GM10248 (cell line): ENCODE measurements at regions not wholly inside any gene's neighbourhood (a gene's known extent, or its start where the extent isn't known, plus 50 kb on each side); places are given as distances from the start of the nearest gene placed in this dataset.

Experiments used
- CTCF ChIA-PET: fragments of 300-600 bp; sonication (Branson Sonifier 250); formaldehyde crosslinking; extraction: SDS; loops from one replicate; lab custom pipeline; 2021; ENCODE audit warnings: antibody characterized with exemption; lab: Yijun Ruan, JAX
- POLR2A ChIA-PET: fragments of 350-650 bp; sonication (Branson Sonifier 250); formaldehyde crosslinking; extraction: SDS; loops from one replicate; lab custom pipeline; 2020; ENCODE audit warnings: antibody characterized with exemption; lab: Yijun Ruan, JAX
- DNase-seq: peaks from one replicate; pipeline ENCODE4 v3.0.0; 2012; ENCODE audit errors: extremely low spot score
- TF ChIP-seq, protein P1 (sequence below): IDR thresholded peaks from 2 replicates; pipeline ENCODE4 v1.5.1; 2012; ENCODE audit warnings: mild to moderate bottlenecking, low read depth; ENCODE audit errors: extremely low read depth, missing control alignments, control extremely low read depth

DNA sequence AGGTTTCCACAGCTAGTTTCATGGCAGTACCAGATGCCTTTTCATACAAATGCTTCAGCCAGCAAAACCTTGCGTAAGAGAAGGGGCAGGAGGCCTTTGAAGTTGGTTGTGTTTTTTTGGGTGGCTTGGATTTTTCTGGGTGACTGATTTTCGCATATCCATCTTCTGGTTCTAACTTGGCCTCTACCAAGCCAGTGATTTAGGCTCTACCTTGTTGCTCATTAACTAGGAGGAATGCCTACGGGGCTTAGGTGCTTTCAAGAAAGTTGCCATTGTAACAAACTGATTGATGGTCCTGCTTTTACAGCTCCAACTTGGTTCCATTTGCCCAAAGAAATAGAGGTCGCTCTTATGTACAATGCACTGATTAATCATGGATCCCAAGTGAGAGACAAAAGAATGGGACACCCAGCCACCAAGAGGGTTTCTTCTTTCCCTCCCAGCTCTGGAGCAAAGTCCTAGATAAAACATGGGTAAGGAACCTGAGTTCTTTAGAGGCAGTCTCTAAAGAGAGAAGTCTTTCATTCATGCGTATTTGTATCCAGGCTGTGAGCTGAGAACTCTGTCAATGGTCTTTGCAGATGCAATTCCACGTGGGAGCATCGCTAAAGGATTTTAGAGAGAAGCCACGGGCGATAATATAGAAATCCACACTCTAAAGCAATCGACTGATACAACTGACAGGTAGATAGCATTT lies 92.1 kb upstream of the FGFR2 start:
- CTCF ChIA-PET = no interaction called here
- POLR2A ChIA-PET = interaction anchor here (0.6 kb wide), 1 partner anchor 315 kb away, joined by 3 read pairs; no protein-coding TSS in a partner anchor
- no peak for DNase-seq

DNA sequence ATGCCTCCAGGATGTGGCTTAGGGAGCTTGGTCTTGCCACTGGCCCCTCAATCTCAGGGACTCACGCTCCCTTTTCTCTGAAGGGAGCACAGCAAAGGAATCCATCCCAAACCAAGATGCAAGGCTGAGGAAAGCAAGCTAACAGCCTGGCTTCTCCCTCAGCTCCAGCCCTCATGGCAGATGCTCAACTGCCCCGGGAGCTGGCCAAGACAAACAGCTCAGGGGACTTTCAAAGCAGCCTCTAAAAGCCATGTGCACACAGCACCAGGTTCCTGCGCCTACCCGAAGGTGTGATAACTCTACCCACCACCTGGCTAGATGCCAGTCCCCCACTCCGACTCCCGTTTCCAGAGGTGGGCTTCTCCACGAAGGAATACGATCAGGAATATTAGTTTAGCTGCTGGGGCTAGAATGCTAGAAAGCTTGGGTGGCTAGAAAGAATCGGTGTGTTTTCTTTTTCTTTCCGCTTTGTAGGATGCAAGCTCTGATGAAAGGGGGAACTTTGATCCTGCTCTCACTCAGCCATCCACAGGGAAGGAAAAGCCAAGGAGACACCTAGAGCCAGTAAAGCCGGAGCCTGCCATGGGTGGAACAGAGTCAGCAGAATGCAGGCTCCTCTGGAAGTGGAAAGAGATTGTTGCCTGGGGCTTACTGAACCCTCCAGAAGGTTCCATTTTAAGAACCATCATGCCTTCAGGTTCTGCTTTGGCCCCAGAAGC lies 89.0 kb upstream of the FGFR2 start:
- ChIA-PET POLR2A (no interaction called here), CTCF (interaction anchor here (1.2 kb wide), 1 partner anchor 8 kb away, joined by 5 read pairs; no protein-coding TSS in a partner anchor)
- DNase-seq = no peak
- TF ChIP-seq, protein P1, sequence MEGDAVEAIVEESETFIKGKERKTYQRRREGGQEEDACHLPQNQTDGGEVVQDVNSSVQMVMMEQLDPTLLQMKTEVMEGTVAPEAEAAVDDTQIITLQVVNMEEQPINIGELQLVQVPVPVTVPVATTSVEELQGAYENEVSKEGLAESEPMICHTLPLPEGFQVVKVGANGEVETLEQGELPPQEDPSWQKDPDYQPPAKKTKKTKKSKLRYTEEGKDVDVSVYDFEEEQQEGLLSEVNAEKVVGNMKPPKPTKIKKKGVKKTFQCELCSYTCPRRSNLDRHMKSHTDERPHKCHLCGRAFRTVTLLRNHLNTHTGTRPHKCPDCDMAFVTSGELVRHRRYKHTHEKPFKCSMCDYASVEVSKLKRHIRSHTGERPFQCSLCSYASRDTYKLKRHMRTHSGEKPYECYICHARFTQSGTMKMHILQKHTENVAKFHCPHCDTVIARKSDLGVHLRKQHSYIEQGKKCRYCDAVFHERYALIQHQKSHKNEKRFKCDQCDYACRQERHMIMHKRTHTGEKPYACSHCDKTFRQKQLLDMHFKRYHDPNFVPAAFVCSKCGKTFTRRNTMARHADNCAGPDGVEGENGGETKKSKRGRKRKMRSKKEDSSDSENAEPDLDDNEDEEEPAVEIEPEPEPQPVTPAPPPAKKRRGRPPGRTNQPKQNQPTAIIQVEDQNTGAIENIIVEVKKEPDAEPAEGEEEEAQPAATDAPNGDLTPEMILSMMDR = no peak

More for the DNA sequence above, 92.1 kb upstream of the FGFR2 start:
- TF ChIP-seq, protein P1 = no peak

DNA sequence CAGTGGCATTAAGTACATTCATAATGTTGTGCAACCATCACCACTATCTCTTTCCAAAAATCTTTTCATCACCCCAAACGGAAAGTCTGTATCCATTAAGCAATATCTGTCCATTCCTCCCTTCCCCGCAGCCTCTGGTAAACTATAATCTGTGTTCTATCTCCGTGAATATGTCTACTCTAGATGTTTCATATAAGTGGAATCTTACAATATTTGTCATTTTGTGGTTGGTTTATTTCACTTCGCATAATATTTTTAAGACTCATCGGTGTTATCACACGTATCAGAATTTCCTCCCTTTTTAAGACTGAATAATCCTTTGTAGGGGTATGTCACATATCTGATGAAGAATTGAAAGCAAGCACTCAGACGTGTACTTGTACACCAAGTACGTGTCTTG lies 86.0 kb upstream of the FGFR2 start:
- CTCF ChIA-PET = no interaction called here
- POLR2A ChIA-PET = no interaction called here
- TF ChIP-seq, protein P1 = no peak
- no peak for DNase-seq

DNA sequence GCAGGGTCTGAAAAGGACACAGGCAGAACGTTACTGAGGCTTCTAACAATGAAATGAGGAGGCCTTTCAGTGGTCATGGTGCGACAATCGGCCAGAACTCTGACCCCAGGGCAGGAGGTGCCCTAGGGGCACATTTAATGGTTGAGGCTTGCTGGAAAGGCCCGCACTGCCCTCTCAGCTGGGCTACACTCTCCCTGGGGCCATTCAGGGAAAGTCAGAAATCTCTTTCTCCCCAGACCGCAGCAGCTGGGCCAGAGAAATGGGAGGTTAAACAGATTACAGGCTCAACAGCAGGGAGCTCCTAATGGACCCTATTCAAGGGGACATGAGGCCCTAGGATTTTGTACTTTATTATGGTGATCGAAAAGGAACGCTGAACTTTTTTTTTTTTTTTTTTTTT lies 85.6 kb upstream of the FGFR2 start:
- TF ChIP-seq, protein P1 = no peak
- CTCF ChIA-PET = no interaction called here
- no peak for DNase-seq
- POLR2A ChIA-PET = no interaction called here

DNA sequence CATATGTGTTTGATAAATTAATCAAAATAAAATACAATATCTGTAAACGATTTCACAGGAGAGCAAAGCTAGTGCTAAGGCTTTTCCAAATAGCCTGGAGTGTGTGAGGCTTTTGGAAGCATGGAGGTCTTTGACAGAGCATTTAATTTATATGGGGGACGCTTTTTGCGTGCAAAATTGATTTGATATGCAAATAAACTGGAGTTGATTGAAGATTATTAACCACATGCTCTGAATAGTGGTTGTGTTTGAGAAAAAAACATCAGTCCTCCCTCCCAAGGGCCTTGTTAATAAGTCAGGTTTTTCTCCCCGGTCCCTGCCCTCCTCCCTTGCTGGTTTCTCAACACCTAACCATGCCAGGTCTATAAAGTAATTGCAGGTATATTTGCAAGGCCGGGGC lies 85.1 kb upstream of the FGFR2 start:
- ChIA-PET POLR2A (no interaction called here), CTCF (interaction anchor here (1.0 kb wide), 1 partner anchor 11 kb away, joined by 3 read pairs; no protein-coding TSS in a partner anchor)
- DNase-seq = no peak
- TF ChIP-seq, protein P1 = no peak

DNA sequence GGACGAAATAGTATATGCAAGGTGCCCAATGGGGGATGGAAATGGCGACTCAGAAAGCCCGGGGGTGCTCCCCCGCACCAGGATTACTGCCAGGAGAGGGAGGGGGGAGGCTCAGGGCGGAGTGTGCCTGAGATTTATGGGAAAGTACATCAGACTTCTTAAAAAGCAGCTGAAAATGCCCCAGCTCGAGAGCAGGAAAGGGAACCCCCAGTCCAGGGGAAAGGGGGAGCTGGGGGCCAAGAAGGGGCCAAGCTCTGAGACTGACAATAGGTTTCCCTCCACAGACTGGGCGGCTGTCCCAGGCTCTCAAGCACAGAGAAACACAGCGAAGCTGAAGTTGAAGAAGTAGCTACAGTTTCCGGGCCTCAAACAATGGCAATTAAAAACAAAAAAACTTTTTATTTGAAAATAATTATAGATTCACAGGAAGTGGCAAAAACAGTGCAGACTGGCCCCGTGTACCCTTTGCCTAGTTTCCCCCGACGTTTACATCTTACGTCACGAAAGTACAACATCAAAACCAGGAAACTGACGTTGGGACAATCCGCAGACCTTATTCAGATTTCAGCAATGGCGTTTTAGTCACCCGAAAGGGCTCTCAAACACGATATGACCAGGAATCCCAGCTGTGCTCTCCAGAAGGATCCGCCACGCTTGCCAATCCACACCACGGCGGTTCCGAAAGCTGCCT lies 83.9 kb upstream of the FGFR2 start:
- CTCF ChIA-PET = interaction anchor here (1.0 kb wide), 1 partner anchor 12 kb away, joined by 3 read pairs; no protein-coding TSS in a partner anchor
- POLR2A ChIA-PET = no interaction called here
- no peak for DNase-seq
- TF ChIP-seq, protein P1 = no peak
